GM18502 (cell line): ENCODE measurements at regions not wholly inside any gene's neighbourhood (a gene's known extent, or its start where the extent isn't known, plus 50 kb on each side); places are given as distances from the start of the nearest gene placed in this dataset.

Experiments
- ATAC-seq: cut with Tn5 transposase; IDR thresholded peaks from one replicate; pipeline ENCODE4 v1.9.1; 2021; ENCODE audit warnings: mild to moderate bottlenecking; ENCODE audit not compliant: unreplicated experiment, poor library complexity

- ATAC-seq: no peak
Measured at GRCh38 chr6:68410021-68410420, 225.1 kb upstream of the ADGRB3 start.

GRCh38 chr6:68400396-68400795 is 234.7 kb upstream of the ADGRB3 start:
- ATAC-seq: no peak

- ATAC-seq: no peak
Measured at GRCh38 chr6:68391953-68392352, 243.1 kb upstream of the ADGRB3 start.

- no peak for ATAC-seq
Measured at GRCh38 chr6:68372991-68373390, 262.1 kb upstream of the ADGRB3 start.

GRCh38 chr6:68368845-68369244 is 266.2 kb upstream of the ADGRB3 start:
- no peak for ATAC-seq

GRCh38 chr6:68364271-68364805 is 270.7 kb upstream of the ADGRB3 start:
- ATAC-seq: no peak

GRCh38 chr6:68343901-68344300 is 291.2 kb upstream of the ADGRB3 start:
- peak; percentile 86 for ATAC-seq

- ATAC-seq: no peak
Measured at GRCh38 chr6:68342286-68342685, 292.8 kb upstream of the ADGRB3 start.

GRCh38 chr6:68339488-68340131 is 295.5 kb upstream of the ADGRB3 start:
- no peak for ATAC-seq

- no peak for ATAC-seq
Measured at GRCh38 chr6:68333442-68333841, 301.6 kb upstream of the ADGRB3 start.

- ATAC-seq: no peak
Measured at GRCh38 chr6:68328156-68328555, 306.9 kb upstream of the ADGRB3 start.

- ATAC-seq: no peak
Measured at GRCh38 chr6:68326762-68327161, 308.3 kb upstream of the ADGRB3 start.

GRCh38 chr6:68317366-68317765 is 317.7 kb upstream of the ADGRB3 start:
- ATAC-seq: no peak

GRCh38 chr6:68313911-68314310 is 321.2 kb upstream of the ADGRB3 start:
- ATAC-seq: no peak

- ATAC-seq: no peak
Measured at GRCh38 chr6:68307301-68307700, 327.8 kb upstream of the ADGRB3 start.

GRCh38 chr6:68296126-68296525 is 339.0 kb upstream of the ADGRB3 start:
- no peak for ATAC-seq

GRCh38 chr6:68282646-68283045 is 352.4 kb upstream of the ADGRB3 start:
- ATAC-seq: no peak

GRCh38 chr6:68279793-68280557 is 355.1 kb upstream of the ADGRB3 start:
- ATAC-seq: no peak

GRCh38 chr6:68273297-68273696 is 361.8 kb upstream of the ADGRB3 start:
- ATAC-seq: no peak

- no peak for ATAC-seq
Measured at GRCh38 chr6:68256391-68256790, 378.7 kb upstream of the ADGRB3 start.

GRCh38 chr6:68252632-68253031 is 382.4 kb upstream of the ADGRB3 start:
- peak; percentile 76 for ATAC-seq

- no peak for ATAC-seq
Measured at GRCh38 chr6:68247782-68248181, 387.3 kb upstream of the ADGRB3 start.
